ENCODE measurements at regions not wholly inside any gene's neighbourhood (a gene's known extent, or its start where the extent isn't known, plus 50 kb on each side); places are given as distances from the start of the nearest gene placed in this dataset.

DNA sequence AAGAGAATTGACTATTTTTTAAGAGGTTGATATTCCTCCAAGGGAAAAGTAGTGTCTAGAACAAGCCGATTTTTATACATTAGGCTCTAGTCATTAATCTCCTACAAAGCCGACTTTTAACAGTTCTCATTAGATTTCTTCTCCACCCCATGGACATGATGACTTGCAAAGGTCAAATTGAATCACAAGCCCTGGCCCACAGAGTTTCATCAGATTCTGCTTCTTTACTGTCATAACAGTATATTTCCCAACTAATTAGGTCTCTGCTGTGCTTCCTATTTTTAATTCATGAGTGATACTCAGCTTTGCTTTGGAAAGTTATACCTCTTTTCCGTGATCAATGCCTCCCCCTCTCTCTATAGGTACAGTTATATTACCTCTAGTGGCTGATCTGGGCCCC lies 90.6 kb upstream of the ADGRB3 start:
- ChIA-PET POLR2A (no interaction called here), CTCF (no interaction called here)
- no peak overlapping the region for H3K27ac ChIP-seq (ENCODE audit: extremely low read depth, low read depth, low read length)
- no peak for TF ChIP-seq ZNF76 (tag by site-specific recombination; IDR thresholded peaks at IDR 0.05; ENCODE audit: borderline replicate concordance, low read depth)
- no peak for TF ChIP-seq SCRT1 (tag by site-specific recombination; IDR thresholded peaks at IDR 0.05; ENCODE audit: borderline replicate concordance)
- no peak for TF ChIP-seq ZFP41 (tag by site-specific recombination; IDR thresholded peaks at IDR 0.05; ENCODE audit: borderline replicate concordance)
- TF ChIP-seq, protein P1, sequence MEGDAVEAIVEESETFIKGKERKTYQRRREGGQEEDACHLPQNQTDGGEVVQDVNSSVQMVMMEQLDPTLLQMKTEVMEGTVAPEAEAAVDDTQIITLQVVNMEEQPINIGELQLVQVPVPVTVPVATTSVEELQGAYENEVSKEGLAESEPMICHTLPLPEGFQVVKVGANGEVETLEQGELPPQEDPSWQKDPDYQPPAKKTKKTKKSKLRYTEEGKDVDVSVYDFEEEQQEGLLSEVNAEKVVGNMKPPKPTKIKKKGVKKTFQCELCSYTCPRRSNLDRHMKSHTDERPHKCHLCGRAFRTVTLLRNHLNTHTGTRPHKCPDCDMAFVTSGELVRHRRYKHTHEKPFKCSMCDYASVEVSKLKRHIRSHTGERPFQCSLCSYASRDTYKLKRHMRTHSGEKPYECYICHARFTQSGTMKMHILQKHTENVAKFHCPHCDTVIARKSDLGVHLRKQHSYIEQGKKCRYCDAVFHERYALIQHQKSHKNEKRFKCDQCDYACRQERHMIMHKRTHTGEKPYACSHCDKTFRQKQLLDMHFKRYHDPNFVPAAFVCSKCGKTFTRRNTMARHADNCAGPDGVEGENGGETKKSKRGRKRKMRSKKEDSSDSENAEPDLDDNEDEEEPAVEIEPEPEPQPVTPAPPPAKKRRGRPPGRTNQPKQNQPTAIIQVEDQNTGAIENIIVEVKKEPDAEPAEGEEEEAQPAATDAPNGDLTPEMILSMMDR (tag by site-specific recombination; IDR thresholded peaks at IDR 0.05) = no peak
- no peak for TF ChIP-seq SETDB1 (IDR thresholded peaks at IDR 0.05; ENCODE audit: insufficient read length, low read length)
- TF ChIP-seq, protein P2, sequence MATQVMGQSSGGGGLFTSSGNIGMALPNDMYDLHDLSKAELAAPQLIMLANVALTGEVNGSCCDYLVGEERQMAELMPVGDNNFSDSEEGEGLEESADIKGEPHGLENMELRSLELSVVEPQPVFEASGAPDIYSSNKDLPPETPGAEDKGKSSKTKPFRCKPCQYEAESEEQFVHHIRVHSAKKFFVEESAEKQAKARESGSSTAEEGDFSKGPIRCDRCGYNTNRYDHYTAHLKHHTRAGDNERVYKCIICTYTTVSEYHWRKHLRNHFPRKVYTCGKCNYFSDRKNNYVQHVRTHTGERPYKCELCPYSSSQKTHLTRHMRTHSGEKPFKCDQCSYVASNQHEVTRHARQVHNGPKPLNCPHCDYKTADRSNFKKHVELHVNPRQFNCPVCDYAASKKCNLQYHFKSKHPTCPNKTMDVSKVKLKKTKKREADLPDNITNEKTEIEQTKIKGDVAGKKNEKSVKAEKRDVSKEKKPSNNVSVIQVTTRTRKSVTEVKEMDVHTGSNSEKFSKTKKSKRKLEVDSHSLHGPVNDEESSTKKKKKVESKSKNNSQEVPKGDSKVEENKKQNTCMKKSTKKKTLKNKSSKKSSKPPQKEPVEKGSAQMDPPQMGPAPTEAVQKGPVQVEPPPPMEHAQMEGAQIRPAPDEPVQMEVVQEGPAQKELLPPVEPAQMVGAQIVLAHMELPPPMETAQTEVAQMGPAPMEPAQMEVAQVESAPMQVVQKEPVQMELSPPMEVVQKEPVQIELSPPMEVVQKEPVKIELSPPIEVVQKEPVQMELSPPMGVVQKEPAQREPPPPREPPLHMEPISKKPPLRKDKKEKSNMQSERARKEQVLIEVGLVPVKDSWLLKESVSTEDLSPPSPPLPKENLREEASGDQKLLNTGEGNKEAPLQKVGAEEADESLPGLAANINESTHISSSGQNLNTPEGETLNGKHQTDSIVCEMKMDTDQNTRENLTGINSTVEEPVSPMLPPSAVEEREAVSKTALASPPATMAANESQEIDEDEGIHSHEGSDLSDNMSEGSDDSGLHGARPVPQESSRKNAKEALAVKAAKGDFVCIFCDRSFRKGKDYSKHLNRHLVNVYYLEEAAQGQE (tag by site-specific recombination; IDR thresholded peaks at IDR 0.05) = no peak
- TF ChIP-seq HOXA7 (CRISPR knock-in tag; IDR thresholded peaks at IDR 0.05; ENCODE audit: borderline replicate concordance) = no peak
- TF ChIP-seq, protein P3, sequence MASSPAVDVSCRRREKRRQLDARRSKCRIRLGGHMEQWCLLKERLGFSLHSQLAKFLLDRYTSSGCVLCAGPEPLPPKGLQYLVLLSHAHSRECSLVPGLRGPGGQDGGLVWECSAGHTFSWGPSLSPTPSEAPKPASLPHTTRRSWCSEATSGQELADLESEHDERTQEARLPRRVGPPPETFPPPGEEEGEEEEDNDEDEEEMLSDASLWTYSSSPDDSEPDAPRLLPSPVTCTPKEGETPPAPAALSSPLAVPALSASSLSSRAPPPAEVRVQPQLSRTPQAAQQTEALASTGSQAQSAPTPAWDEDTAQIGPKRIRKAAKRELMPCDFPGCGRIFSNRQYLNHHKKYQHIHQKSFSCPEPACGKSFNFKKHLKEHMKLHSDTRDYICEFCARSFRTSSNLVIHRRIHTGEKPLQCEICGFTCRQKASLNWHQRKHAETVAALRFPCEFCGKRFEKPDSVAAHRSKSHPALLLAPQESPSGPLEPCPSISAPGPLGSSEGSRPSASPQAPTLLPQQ (tag by site-specific recombination; IDR thresholded peaks at IDR 0.05) = no peak
- TF ChIP-seq, protein P4, sequence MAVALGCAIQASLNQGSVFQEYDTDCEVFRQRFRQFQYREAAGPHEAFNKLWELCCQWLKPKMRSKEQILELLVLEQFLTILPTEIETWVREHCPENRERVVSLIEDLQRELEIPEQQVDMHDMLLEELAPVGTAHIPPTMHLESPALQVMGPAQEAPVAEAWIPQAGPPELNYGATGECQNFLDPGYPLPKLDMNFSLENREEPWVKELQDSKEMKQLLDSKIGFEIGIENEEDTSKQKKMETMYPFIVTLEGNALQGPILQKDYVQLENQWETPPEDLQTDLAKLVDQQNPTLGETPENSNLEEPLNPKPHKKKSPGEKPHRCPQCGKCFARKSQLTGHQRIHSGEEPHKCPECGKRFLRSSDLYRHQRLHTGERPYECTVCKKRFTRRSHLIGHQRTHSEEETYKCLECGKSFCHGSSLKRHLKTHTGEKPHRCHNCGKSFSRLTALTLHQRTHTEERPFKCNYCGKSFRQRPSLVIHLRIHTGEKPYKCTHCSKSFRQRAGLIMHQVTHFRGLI (tag by site-specific recombination; IDR thresholded peaks at IDR 0.05) = no peak
- H3K4me3 ChIP-seq (ENCODE audit: low read depth, low read length) = no peak overlapping the region
- no peaks in the 10 kb centered on the region for H3K9me3 ChIP-seq (ENCODE audit: control insufficient read depth, insufficient read depth, low read depth, low read length)
- no peaks in the 10 kb centered on the region for H3K36me3 ChIP-seq (ENCODE audit: control insufficient read depth in 2 of 2, insufficient read depth in 1 of 2, low read length in 2 of 2)
- no peaks in the 10 kb centered on the region for H3K4me1 ChIP-seq (ENCODE audit: control insufficient read depth, insufficient read depth, low read length)

DNA sequence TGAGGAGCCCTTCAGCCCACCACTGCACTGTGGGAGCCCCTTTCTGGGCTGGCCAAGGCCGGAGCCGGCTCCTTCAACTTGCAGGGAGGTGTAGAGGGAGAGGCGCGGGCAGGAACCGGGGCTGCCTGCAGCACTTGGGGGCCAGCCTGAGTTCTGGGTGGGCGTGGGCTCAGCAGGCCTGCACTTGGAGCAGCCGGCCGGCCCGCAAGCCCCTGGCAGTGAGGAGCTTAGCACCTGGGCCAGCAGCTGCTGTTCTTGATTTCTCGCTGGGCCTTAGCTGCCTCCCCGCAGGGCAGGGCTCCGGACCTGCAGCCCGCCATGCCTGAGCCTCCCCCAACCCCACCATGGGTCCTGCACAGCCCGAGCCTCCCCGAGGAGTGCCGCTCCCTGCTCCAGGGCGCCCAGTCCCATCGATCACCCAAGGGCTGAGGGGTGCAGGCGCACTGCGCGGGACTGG lies 101.7 kb upstream of the ADGRB3 start:
- POLR2A ChIA-PET = no interaction called here
- CTCF ChIA-PET = no interaction called here
- Histone ChIP-seq H3K27ac (ENCODE audit: extremely low read depth, low read depth, low read length) (no peak overlapping the region), H3K9me3 (ENCODE audit: control insufficient read depth, insufficient read depth, low read depth, low read length) (no peaks in the 10 kb centered on the region), H3K4me1 (ENCODE audit: control insufficient read depth, insufficient read depth, low read length) (no peaks in the 10 kb centered on the region), H3K36me3 (ENCODE audit: control insufficient read depth in 2 of 2, insufficient read depth in 1 of 2, low read length in 2 of 2) (no peaks in the 10 kb centered on the region), H3K4me3 (ENCODE audit: low read depth, low read length) (no peak overlapping the region)
- TF ChIP-seq PRDM1 (tag by site-specific recombination; IDR thresholded peaks at IDR 0.05) (no peak), ZNF211 (tag by site-specific recombination; IDR thresholded peaks at IDR 0.05; ENCODE audit: low read depth) (no peak), ZNF610 (tag by site-specific recombination; IDR thresholded peaks at IDR 0.05; ENCODE audit: borderline replicate concordance) (no peak), ZNF585B (tag by site-specific recombination; IDR thresholded peaks at IDR 0.05) (no peak), ZNF248 (tag by site-specific recombination; IDR thresholded peaks at IDR 0.05) (no peak), ZNF660 (tag by site-specific recombination; IDR thresholded peaks at IDR 0.05) (no peak), ZNF837 (tag by site-specific recombination; IDR thresholded peaks at IDR 0.05) (no peak)
- TF ChIP-seq, protein P5, sequence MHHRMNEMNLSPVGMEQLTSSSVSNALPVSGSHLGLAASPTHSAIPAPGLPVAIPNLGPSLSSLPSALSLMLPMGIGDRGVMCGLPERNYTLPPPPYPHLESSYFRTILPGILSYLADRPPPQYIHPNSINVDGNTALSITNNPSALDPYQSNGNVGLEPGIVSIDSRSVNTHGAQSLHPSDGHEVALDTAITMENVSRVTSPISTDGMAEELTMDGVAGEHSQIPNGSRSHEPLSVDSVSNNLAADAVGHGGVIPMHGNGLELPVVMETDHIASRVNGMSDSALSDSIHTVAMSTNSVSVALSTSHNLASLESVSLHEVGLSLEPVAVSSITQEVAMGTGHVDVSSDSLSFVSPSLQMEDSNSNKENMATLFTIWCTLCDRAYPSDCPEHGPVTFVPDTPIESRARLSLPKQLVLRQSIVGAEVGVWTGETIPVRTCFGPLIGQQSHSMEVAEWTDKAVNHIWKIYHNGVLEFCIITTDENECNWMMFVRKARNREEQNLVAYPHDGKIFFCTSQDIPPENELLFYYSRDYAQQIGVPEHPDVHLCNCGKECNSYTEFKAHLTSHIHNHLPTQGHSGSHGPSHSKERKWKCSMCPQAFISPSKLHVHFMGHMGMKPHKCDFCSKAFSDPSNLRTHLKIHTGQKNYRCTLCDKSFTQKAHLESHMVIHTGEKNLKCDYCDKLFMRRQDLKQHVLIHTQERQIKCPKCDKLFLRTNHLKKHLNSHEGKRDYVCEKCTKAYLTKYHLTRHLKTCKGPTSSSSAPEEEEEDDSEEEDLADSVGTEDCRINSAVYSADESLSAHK (tag by site-specific recombination; IDR thresholded peaks at IDR 0.05) = no peak
- TF ChIP-seq, protein P6, sequence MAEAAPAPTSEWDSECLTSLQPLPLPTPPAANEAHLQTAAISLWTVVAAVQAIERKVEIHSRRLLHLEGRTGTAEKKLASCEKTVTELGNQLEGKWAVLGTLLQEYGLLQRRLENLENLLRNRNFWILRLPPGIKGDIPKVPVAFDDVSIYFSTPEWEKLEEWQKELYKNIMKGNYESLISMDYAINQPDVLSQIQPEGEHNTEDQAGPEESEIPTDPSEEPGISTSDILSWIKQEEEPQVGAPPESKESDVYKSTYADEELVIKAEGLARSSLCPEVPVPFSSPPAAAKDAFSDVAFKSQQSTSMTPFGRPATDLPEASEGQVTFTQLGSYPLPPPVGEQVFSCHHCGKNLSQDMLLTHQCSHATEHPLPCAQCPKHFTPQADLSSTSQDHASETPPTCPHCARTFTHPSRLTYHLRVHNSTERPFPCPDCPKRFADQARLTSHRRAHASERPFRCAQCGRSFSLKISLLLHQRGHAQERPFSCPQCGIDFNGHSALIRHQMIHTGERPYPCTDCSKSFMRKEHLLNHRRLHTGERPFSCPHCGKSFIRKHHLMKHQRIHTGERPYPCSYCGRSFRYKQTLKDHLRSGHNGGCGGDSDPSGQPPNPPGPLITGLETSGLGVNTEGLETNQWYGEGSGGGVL (tag by site-specific recombination; IDR thresholded peaks at IDR 0.05) = no peak
- TF ChIP-seq, protein P2 (tag by site-specific recombination; IDR thresholded peaks at IDR 0.05) = no peak

Measured in HEK293 (cell line).